Left ventricle myocardium inferior (tissue), 1 donor: ENCODE measurements at regions not wholly inside any gene's neighbourhood (a gene's known extent, or its start where the extent isn't known, plus 50 kb on each side); places are given as distances from the start of the nearest gene placed in this dataset.
"Not testable (repeated sequence)": the region's sequence is repeated elsewhere in the genome, so short reads cannot be mapped to it uniquely, and the experiment has no call there.

Source experiments
- DNase-seq: peaks from one replicate; pipeline ENCODE4 v3.0.0-alpha.2; 2020
- H3K27ac ChIP-seq: fragments of 200-600 bp; replicated peaks from 2 replicates; pipeline ENCODE4 v1.8.0; 2021
- H3K27me3 ChIP-seq: fragments of 200-600 bp; 2 replicates; pipeline ENCODE4 v1.8.0; 2021; ENCODE audit warnings: low read depth
- H3K36me3 ChIP-seq: fragments of 200-600 bp; 2 replicates; pipeline ENCODE4 v1.8.0; 2021
- H3K4me1 ChIP-seq: fragments of 200-600 bp; 2 replicates; pipeline ENCODE4 v1.8.0; 2021
- H3K4me3 ChIP-seq: fragments of 200-600 bp; 2 replicates; pipeline ENCODE4 v1.8.0; 2021; ENCODE audit warnings: mild to moderate bottlenecking, moderate library complexity
- H3K9me3 ChIP-seq: fragments of 200-600 bp; replicated peaks from 2 replicates; pipeline ENCODE4 v1.8.0; 2021
- intact Hi-C: fragments of 100-400 bp; cut with micrococcal nuclease; formaldehyde crosslinking; loops from one replicate; pipeline ENCODE4 v1.11.0; 2022
- TF ChIP-seq, protein P1 (sequence below): fragments of 200-600 bp; IDR thresholded peaks from 2 replicates; pipeline ENCODE4 v1.8.0; 2021; ENCODE audit warnings: antibody characterized with exemption, mild to moderate bottlenecking, borderline replicate concordance
- donor health status: DM: no; HTN: yes; CAD: no; lungs with severe emphysema.

DNA sequence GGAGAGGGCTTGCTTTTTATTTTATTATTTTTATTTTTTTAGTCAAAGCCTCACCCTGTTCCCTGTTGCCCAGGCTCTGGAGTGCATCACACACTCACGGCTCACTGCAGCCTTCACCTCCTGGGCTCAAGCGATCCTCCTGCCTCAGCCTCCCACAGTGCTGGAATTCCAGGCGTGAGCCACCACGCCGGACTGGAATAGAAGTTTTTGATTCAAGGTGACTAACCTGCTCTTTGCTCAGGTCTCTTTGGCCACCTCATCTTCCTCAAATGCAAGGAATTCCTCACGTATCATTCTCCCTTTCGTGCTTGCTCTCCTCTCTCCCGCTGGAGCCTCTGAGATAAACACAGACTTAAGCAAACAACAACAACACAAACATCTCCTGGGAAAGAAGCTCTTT, 636.8 kb downstream of the ADCYAP1 start:
- no peaks in the 10 kb centered on the region for H3K9me3 ChIP-seq
- no peaks in the 10 kb centered on the region for H3K27me3 ChIP-seq
- intact Hi-C loops, result no loop called here
- H3K27ac ChIP-seq, result no peak overlapping the region
- H3K4me3 ChIP-seq, result no peak overlapping the region
- H3K36me3 ChIP-seq, result no peaks in the 10 kb centered on the region
- no peak for DNase-seq
- TF ChIP-seq, protein P1, sequence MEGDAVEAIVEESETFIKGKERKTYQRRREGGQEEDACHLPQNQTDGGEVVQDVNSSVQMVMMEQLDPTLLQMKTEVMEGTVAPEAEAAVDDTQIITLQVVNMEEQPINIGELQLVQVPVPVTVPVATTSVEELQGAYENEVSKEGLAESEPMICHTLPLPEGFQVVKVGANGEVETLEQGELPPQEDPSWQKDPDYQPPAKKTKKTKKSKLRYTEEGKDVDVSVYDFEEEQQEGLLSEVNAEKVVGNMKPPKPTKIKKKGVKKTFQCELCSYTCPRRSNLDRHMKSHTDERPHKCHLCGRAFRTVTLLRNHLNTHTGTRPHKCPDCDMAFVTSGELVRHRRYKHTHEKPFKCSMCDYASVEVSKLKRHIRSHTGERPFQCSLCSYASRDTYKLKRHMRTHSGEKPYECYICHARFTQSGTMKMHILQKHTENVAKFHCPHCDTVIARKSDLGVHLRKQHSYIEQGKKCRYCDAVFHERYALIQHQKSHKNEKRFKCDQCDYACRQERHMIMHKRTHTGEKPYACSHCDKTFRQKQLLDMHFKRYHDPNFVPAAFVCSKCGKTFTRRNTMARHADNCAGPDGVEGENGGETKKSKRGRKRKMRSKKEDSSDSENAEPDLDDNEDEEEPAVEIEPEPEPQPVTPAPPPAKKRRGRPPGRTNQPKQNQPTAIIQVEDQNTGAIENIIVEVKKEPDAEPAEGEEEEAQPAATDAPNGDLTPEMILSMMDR, result no peak
- H3K4me1 ChIP-seq, result no peaks in the 10 kb centered on the region

- intact Hi-C loops, result no loop called here
Measured at GRCh38 chr18:1542230-1542774, 637.6 kb downstream of the ADCYAP1 start.

DNA sequence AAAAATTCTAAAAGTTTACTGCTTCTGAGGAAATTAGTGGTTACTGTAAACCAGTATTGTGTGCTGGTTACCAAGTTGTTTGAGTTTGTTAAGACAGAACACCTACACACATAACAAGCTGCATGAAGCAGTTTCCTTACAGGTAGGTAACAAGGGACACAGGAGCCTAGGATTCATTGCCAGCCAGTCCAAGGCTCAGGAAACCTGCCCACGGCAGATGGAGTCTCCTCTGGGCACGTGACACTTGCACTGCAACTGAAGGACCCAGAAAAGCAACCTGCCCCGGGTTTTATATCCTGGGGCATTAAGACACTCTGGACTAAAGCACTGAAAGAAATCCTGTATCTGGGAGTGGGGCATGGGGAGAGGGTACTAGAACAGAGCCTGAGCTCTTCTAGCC, 639.3 kb downstream of the ADCYAP1 start:
- Histone ChIP-seq H3K4me3 (no peak overlapping the region), H3K4me1 (no peaks in the 10 kb centered on the region), H3K27ac (no peak overlapping the region), H3K9me3 (no peaks in the 10 kb centered on the region), H3K36me3 (no peaks in the 10 kb centered on the region), H3K27me3 (no peaks in the 10 kb centered on the region)
- no peak for DNase-seq
- TF ChIP-seq, protein P1, result no peak
- intact Hi-C loops, result no loop called here

More at GRCh38 chr18:1542230-1542774, 637.6 kb downstream of the ADCYAP1 start:
- H3K36me3 ChIP-seq, result no peaks in the 10 kb centered on the region
- TF ChIP-seq, protein P1, result no peak
- H3K4me3 ChIP-seq, result no peak overlapping the region
- DNase-seq, result no peak
- no peaks in the 10 kb centered on the region for H3K9me3 ChIP-seq
- H3K4me1 ChIP-seq, result no peaks in the 10 kb centered on the region
- no peak overlapping the region for H3K27ac ChIP-seq
- H3K27me3 ChIP-seq, result no peaks in the 10 kb centered on the region

DNA sequence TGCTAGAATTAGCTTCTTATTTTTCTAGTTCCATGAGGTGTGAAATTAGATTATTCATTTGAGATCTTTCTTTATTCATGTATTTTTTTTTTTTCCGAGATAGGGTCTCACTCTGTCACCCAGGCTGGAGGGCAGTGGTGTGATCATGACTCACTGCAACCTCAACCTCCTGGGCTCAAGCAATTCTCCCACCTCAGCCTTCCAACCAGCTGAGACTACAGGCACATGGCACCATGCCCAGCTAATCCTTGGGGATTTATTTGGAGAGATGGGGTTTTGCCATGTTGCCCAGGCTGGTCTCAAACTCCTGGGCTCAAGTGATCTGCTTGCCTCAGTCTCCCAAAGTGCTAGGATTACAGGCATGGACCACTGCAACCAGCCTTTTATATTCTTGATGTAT, 653.0 kb downstream of the ADCYAP1 start:
- H3K27ac ChIP-seq, H3K4me3 ChIP-seq, intact Hi-C loops, H3K36me3 ChIP-seq, H3K4me1 ChIP-seq, H3K27me3 ChIP-seq, DNase-seq: not testable (repeated sequence)
- peaks cover 11% of the 10 kb centered on the region for H3K9me3 ChIP-seq

DNA sequence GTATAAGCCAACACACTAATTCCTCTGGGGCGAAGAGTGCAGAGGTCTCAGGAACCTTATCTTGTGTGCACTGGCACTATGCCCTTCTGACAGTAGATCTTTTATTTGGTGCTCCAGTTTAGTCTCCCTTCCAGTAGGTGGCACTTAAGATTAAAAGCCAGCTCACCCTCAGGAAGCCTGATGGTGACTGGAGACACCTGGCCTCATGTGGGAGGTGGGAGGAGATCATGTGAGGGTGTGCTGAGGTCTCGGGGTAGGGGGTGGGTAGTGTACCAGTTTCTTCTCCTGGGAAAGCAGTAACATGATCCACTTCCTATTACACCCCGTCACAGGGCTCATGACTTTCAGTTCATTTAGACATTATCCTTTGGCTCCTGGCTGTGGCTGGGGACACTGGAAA, 654.9 kb downstream of the ADCYAP1 start:
- no peaks in the 10 kb centered on the region for H3K36me3 ChIP-seq
- DNase-seq, result no peak
- intact Hi-C loops, result no loop called here
- TF ChIP-seq, protein P1, result no peak
- H3K4me3 ChIP-seq, result no peak overlapping the region
- H3K27me3 ChIP-seq, result no peaks in the 10 kb centered on the region
- no peak overlapping the region for H3K27ac ChIP-seq
- peaks cover 11% of the 10 kb centered on the region for H3K9me3 ChIP-seq
- no peaks in the 10 kb centered on the region for H3K4me1 ChIP-seq

DNA sequence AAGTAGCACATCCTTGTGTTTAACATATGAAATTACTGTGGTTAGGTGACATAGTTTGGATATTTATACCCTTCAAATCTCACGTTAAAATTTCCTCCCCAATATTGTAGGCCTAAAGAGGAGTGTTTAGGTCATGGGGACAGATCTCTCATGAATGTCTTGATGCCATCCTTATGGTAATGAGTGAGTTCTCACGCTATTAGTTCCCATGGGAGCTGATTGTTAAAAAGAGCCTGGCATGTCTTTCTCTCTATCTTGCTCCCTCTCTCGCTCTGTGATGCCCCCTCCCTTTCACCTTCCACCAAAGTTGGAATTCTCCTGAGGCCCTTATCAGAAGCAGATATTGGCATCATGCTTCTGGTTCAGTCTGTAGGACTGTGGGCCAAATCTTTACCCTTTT, 660.1 kb downstream of the ADCYAP1 start:
- H3K27me3 ChIP-seq, result peaks cover 13% of the 10 kb centered on the region
- DNase-seq, result no peak

More for the DNA sequence above, 660.1 kb downstream of the ADCYAP1 start:
- TF ChIP-seq, protein P1, result no peak
- Histone ChIP-seq H3K9me3 (no peaks in the 10 kb centered on the region), H3K4me3 (no peak overlapping the region), H3K4me1 (no peaks in the 10 kb centered on the region), H3K36me3 (no peaks in the 10 kb centered on the region), H3K27ac (no peak overlapping the region)
- intact Hi-C loops, result no loop called here
